DND-41 (cell line): ENCODE measurements at regions not wholly inside any gene's neighbourhood (a gene's known extent, or its start where the extent isn't known, plus 50 kb on each side); places are given as distances from the start of the nearest gene placed in this dataset.

ENCODE experiments used
- CTCF ChIP-seq: IDR thresholded peaks from 2 replicates; pipeline ENCODE4 v1.5.1; 2012; ENCODE audit warnings: borderline replicate concordance, low read length, moderate library complexity, mild to moderate bottlenecking; ENCODE audit not compliant: poor library complexity, severe bottlenecking; ENCODE audit errors: extremely low read depth
- EZH2 ChIP-seq: IDR thresholded peaks from 3 replicates; pipeline ENCODE4 v1.6.1; 2012; ENCODE audit warnings: borderline replicate concordance, low read depth, mild to moderate bottlenecking, moderate library complexity, low read length, inconsistent platforms; ENCODE audit not compliant: severe bottlenecking

- TF ChIP-seq CTCF (no peak), EZH2 (no peak)
Measured at GRCh38 chr4:19133315-19133714, 1111.8 kb upstream of the LCORL start.
